CD1c-positive myeloid dendritic cell (primary cell): ENCODE measurements at regions not wholly inside any gene's neighbourhood (a gene's known extent, or its start where the extent isn't known, plus 50 kb on each side); places are given as distances from the start of the nearest gene placed in this dataset.
"Not testable (repeated sequence)": the region's sequence is repeated elsewhere in the genome, so short reads cannot be mapped to it uniquely, and the experiment has no call there.

Experiments used
- DNase-seq: peaks from one replicate; pipeline ENCODE4 v3.0.0-alpha.2; 2016; ENCODE audit errors: extremely low spot score

- DNase-seq = no peak
Observed at GRCh38 chr2:21854938-21855337, 731.2 kb downstream of the TDRD15 start.

GRCh38 chr2:21856708-21857107 is 732.9 kb downstream of the TDRD15 start:
- DNase-seq = no peak

GRCh38 chr2:21860907-21861306 is 737.1 kb downstream of the TDRD15 start:
- DNase-seq = no peak

GRCh38 chr2:21866316-21866715 is 742.5 kb downstream of the TDRD15 start:
- DNase-seq = no peak

GRCh38 chr2:21887881-21888280 is 764.1 kb downstream of the TDRD15 start:
- DNase-seq = no peak

- DNase-seq = no peak
Observed at GRCh38 chr2:21890041-21890440, 766.3 kb downstream of the TDRD15 start.

- no peak for DNase-seq
Observed at GRCh38 chr2:21890716-21891115, 766.9 kb downstream of the TDRD15 start.

GRCh38 chr2:21891191-21891590 is 767.4 kb downstream of the TDRD15 start:
- no peak for DNase-seq

GRCh38 chr2:21892140-21892539 is 768.4 kb downstream of the TDRD15 start:
- no peak for DNase-seq

- DNase-seq = no peak
Observed at GRCh38 chr2:21895200-21895599, 771.4 kb downstream of the TDRD15 start.

GRCh38 chr2:21908712-21909380 is 785.1 kb downstream of the TDRD15 start:
- not testable (repeated sequence) for DNase-seq

- DNase-seq = no peak
Observed at GRCh38 chr2:21910832-21911507, 787.2 kb downstream of the TDRD15 start.

GRCh38 chr2:21912405-21912804 is 788.6 kb downstream of the TDRD15 start:
- no peak for DNase-seq

GRCh38 chr2:21915201-21915600 is 791.4 kb downstream of the TDRD15 start:
- no peak for DNase-seq

- no peak for DNase-seq
Observed at GRCh38 chr2:21916934-21917522, 793.3 kb downstream of the TDRD15 start.

- no peak for DNase-seq
Observed at GRCh38 chr2:21920721-21921120, 797.0 kb downstream of the TDRD15 start.

GRCh38 chr2:21924640-21925285 is 801.0 kb downstream of the TDRD15 start:
- DNase-seq = no peak

- DNase-seq = no peak
Observed at GRCh38 chr2:21928292-21928691, 804.5 kb downstream of the TDRD15 start.

- no peak for DNase-seq
Observed at GRCh38 chr2:21930226-21930625, 806.5 kb downstream of the TDRD15 start.

GRCh38 chr2:21939967-21940366 is 816.2 kb downstream of the TDRD15 start:
- no peak for DNase-seq

GRCh38 chr2:21944536-21944935 is 820.8 kb downstream of the TDRD15 start:
- DNase-seq = no peak

- no peak for DNase-seq
Observed at GRCh38 chr2:21945658-21946057, 821.9 kb downstream of the TDRD15 start.

- no peak for DNase-seq
Observed at GRCh38 chr2:21947046-21947445, 823.3 kb downstream of the TDRD15 start.
